Stomach (tissue), 4 donors: ENCODE measurements at regions not wholly inside any gene's neighbourhood (a gene's known extent, or its start where the extent isn't known, plus 50 kb on each side); places are given as distances from the start of the nearest gene placed in this dataset.

Source experiments
- POLR2A ChIP-seq, 4 donors: fragments of 450-650 bp; IDR thresholded peaks; one replicate each; pipeline ENCODE4 v1.6.1; 2016; ENCODE audit warnings: antibody characterized with exemption in 4 of 4, control low read depth in 2 of 4, mild to moderate bottlenecking in 1 of 4, moderate library complexity in 1 of 4
- POLR2AphosphoS5 ChIP-seq, 3 donors: sonication (generic); formaldehyde crosslinking; IDR thresholded peaks; one replicate each; pipeline ENCODE4 v1.6.1; 2016; ENCODE audit warnings: antibody characterized with exemption in 3 of 3
- TF ChIP-seq, protein P1 (sequence below), 7 experiments: fragments of 450-650 bp in 4 of 7; fragments of 200-600 bp in 3 of 7; sonication (generic) in 3 of 7; IDR thresholded peaks; one replicate each; pipeline ENCODE4 v1.5.1; 2016 to 2019; ENCODE audit warnings: antibody characterized with exemption in 7 of 7, control low read depth in 2 of 7, mild to moderate bottlenecking in 1 of 7

DNA sequence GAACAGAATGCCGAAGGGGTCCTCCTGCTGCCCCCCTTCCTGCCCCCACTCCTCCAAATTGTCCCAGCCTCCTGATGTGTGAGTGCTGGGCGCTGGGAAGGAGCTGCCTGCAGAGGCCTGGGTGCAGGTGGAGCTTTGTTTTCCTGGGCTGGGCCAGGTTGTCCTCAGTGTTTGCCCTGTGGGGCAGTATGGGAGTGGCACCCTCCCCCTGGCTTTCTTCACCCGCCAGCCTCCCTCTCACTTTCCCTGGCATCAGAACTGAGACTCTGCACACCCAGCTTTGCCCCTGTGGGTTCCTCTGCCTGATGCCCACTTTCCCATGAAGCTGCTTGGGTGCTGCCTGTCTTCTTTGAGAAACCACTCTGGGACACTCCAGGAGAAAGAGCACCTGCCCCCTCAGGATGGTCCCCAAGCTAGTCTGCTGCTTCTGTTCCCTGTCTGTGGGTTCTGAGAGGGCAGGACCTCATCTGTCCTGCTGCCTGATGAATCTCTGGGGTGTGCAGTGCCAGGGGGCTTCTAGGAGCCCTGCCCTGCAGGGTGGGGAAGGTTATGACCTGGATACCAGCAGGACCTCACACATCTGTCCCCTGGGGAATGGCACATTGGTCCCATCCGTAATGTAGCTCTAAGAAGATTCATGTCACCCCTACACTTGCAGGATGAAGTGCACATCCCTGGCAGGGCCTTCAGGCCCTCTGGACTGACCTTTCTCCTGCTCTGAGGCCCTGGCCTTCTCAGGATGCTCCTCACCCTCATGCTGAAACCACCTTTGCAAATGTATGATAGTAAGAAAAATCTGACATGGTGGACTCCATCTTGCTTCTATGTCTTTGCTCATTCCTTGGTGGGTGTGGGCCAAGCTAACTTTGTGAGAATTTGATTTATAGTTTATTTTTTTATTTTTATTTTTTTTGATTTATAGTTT lies 146.8 kb upstream of the HS6ST1 start:
- TF ChIP-seq POLR2A (IDR thresholded peaks at IDR 0.05) (no peak), POLR2AphosphoS5 (IDR thresholded peaks at IDR 0.05) (no peak)
- TF ChIP-seq, protein P1, sequence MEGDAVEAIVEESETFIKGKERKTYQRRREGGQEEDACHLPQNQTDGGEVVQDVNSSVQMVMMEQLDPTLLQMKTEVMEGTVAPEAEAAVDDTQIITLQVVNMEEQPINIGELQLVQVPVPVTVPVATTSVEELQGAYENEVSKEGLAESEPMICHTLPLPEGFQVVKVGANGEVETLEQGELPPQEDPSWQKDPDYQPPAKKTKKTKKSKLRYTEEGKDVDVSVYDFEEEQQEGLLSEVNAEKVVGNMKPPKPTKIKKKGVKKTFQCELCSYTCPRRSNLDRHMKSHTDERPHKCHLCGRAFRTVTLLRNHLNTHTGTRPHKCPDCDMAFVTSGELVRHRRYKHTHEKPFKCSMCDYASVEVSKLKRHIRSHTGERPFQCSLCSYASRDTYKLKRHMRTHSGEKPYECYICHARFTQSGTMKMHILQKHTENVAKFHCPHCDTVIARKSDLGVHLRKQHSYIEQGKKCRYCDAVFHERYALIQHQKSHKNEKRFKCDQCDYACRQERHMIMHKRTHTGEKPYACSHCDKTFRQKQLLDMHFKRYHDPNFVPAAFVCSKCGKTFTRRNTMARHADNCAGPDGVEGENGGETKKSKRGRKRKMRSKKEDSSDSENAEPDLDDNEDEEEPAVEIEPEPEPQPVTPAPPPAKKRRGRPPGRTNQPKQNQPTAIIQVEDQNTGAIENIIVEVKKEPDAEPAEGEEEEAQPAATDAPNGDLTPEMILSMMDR (IDR thresholded peaks at IDR 0.05) = no peak
